ENCODE measurements at regions not wholly inside any gene's neighbourhood (a gene's known extent, or its start where the extent isn't known, plus 50 kb on each side); places are given as distances from the start of the nearest gene placed in this dataset.

- no peak for DNase-seq (ENCODE audit: insufficient read length, low spot score, missing footprints)
- TF ChIP-seq CTCF (IDR thresholded peaks at IDR 0.05; ENCODE audit: extremely low read depth, low read depth, low read length): no peak
- Histone ChIP-seq H3K4me3 (ENCODE audit: insufficient read depth, low read length) (no peak overlapping the region), H3K79me2 (ENCODE audit: insufficient read depth, low read length) (no peaks in the 10 kb centered on the region), H3K36me3 (ENCODE audit: insufficient read depth, low read length) (no peaks in the 10 kb centered on the region), H3K27ac (ENCODE audit: low read depth, low read length) (peak overlapping the region; percentile 65), H3K4me2 (ENCODE audit: insufficient read depth, low read length) (no peak overlapping the region), H3K27me3 (ENCODE audit: insufficient read depth, low read length) (no peaks in the 10 kb centered on the region), H4K20me1 (ENCODE audit: insufficient read depth, low read length) (no peaks in the 10 kb centered on the region), H3K4me1 (ENCODE audit: insufficient read depth, low read length) (no peaks in the 10 kb centered on the region), H3K9me3 (ENCODE audit: low read depth, low read length) (no peaks in the 10 kb centered on the region), H2AFZ (ENCODE audit: low read length) (no peak overlapping the region)
Measured at GRCh38 chr13:37453246-37453645, 145.3 kb downstream of the POSTN start.

GRCh38 chr13:37450276-37450675 is 148.3 kb downstream of the POSTN start:
- Histone ChIP-seq H3K79me2 (ENCODE audit: insufficient read depth, low read length) (no peaks in the 10 kb centered on the region), H3K4me2 (ENCODE audit: insufficient read depth, low read length) (no peak overlapping the region), H2AFZ (ENCODE audit: low read length) (no peak overlapping the region), H4K20me1 (ENCODE audit: insufficient read depth, low read length) (no peaks in the 10 kb centered on the region), H3K4me3 (ENCODE audit: insufficient read depth, low read length) (no peak overlapping the region), H3K9me3 (ENCODE audit: low read depth, low read length) (no peaks in the 10 kb centered on the region), H3K27me3 (ENCODE audit: insufficient read depth, low read length) (no peaks in the 10 kb centered on the region), H3K4me1 (ENCODE audit: insufficient read depth, low read length) (peaks cover 12% of the 10 kb centered on the region), H3K36me3 (ENCODE audit: insufficient read depth, low read length) (no peaks in the 10 kb centered on the region), H3K27ac (ENCODE audit: low read depth, low read length) (no peak overlapping the region)
- no peak for TF ChIP-seq CTCF (IDR thresholded peaks at IDR 0.05; ENCODE audit: extremely low read depth, low read depth, low read length)
- DNase-seq (ENCODE audit: insufficient read length, low spot score, missing footprints): no peak

GRCh38 chr13:37448153-37448552 is 150.4 kb downstream of the POSTN start:
- Histone ChIP-seq H3K36me3 (ENCODE audit: insufficient read depth, low read length) (no peaks in the 10 kb centered on the region), H3K4me1 (ENCODE audit: insufficient read depth, low read length) (peaks cover 22% of the 10 kb centered on the region), H3K27me3 (ENCODE audit: insufficient read depth, low read length) (no peaks in the 10 kb centered on the region), H3K79me2 (ENCODE audit: insufficient read depth, low read length) (no peaks in the 10 kb centered on the region), H4K20me1 (ENCODE audit: insufficient read depth, low read length) (no peaks in the 10 kb centered on the region), H3K4me2 (ENCODE audit: insufficient read depth, low read length) (no peak overlapping the region), H3K27ac (ENCODE audit: low read depth, low read length) (peak overlapping the region; percentile 97), H3K4me3 (ENCODE audit: insufficient read depth, low read length) (no peak overlapping the region), H2AFZ (ENCODE audit: low read length) (peak overlapping the region; percentile 5), H3K9me3 (ENCODE audit: low read depth, low read length) (no peaks in the 10 kb centered on the region)
- DNase-seq (ENCODE audit: insufficient read length, low spot score, missing footprints): no peak
- TF ChIP-seq CTCF (IDR thresholded peaks at IDR 0.05; ENCODE audit: extremely low read depth, low read depth, low read length): no peak

- Histone ChIP-seq H4K20me1 (ENCODE audit: insufficient read depth, low read length) (no peaks in the 10 kb centered on the region), H3K27me3 (ENCODE audit: insufficient read depth, low read length) (no peaks in the 10 kb centered on the region), H3K4me1 (ENCODE audit: insufficient read depth, low read length) (peaks cover 25% of the 10 kb centered on the region), H3K79me2 (ENCODE audit: insufficient read depth, low read length) (no peaks in the 10 kb centered on the region), H3K9me3 (ENCODE audit: low read depth, low read length) (no peaks in the 10 kb centered on the region), H3K4me2 (ENCODE audit: insufficient read depth, low read length) (peak overlapping the region; percentile 30), H2AFZ (ENCODE audit: low read length) (peak overlapping the region; percentile 40), H3K4me3 (ENCODE audit: insufficient read depth, low read length) (no peak overlapping the region), H3K27ac (ENCODE audit: low read depth, low read length) (peak overlapping the region; percentile 97), H3K36me3 (ENCODE audit: insufficient read depth, low read length) (no peaks in the 10 kb centered on the region)
- TF ChIP-seq CTCF (IDR thresholded peaks at IDR 0.05; ENCODE audit: extremely low read depth, low read depth, low read length): no peak
- peak; percentile 57 for DNase-seq (ENCODE audit: insufficient read length, low spot score, missing footprints)
Measured at GRCh38 chr13:37446503-37446902, 152.1 kb downstream of the POSTN start.

Measured in osteoblast (primary cell).